HEK293 (cell line): ENCODE measurements at regions not wholly inside any gene's neighbourhood (a gene's known extent, or its start where the extent isn't known, plus 50 kb on each side); places are given as distances from the start of the nearest gene placed in this dataset.
"Not testable (repeated sequence)": the region's sequence is repeated elsewhere in the genome, so short reads cannot be mapped to it uniquely, and the experiment has no call there.

Experiments
- CTCF ChIA-PET: fragments of 350-600 bp; formaldehyde crosslinking; extraction: SDS; loops from one replicate; lab custom pipeline; 2021; ENCODE audit warnings: antibody characterized with exemption; lab: Yijun Ruan, JAX
- POLR2A ChIA-PET: fragments of 300-600 bp; formaldehyde crosslinking; extraction: SDS; loops from one replicate; lab custom pipeline; 2020; ENCODE audit warnings: antibody characterized with exemption, inconsistent platforms; lab: Yijun Ruan, JAX
- H3K27ac ChIP-seq: fragments of 200-500 bp; sonication (Bioruptor generic); 2 replicates; pipeline ENCODE4 v1.5.1; 2014; ENCODE audit warnings: low read depth, low read length, control low read depth, inconsistent platforms; ENCODE audit errors: extremely low read depth
- H3K36me3 ChIP-seq, 2 experiments: fragments of 200-500 bp in 1 of 2; sonication (Bioruptor generic) in 1 of 2; 1 replicate in 1 of 2; 2 replicates in 1 of 2; pipeline ENCODE4 v1.5.1; 2014 to 2017; ENCODE audit warnings: inconsistent platforms in 2 of 2, low read length in 2 of 2; ENCODE audit not compliant: control insufficient read depth in 2 of 2, insufficient read depth in 1 of 2
- H3K4me1 ChIP-seq: fragments of 200-500 bp; sonication (Bioruptor generic); 2 replicates; pipeline ENCODE4 v1.5.1; 2014; ENCODE audit warnings: mild to moderate bottlenecking, low read length, inconsistent platforms; ENCODE audit not compliant: control insufficient read depth, insufficient read depth
- H3K4me3 ChIP-seq: 2 replicates; pipeline ENCODE4 v1.5.1; 2011; ENCODE audit warnings: low read depth, mild to moderate bottlenecking, control low read depth, low read length, moderate library complexity
- H3K9me3 ChIP-seq: fragments of 200-500 bp; sonication (Bioruptor generic); 2 replicates; pipeline ENCODE4 v1.5.1; 2014; ENCODE audit warnings: low read depth, low read length, inconsistent platforms; ENCODE audit not compliant: control insufficient read depth, insufficient read depth
- CTCF ChIP-seq: fragments of 450-650 bp; formaldehyde crosslinking; IDR thresholded peaks from 2 replicates; pipeline ENCODE4 v1.5.1; 2016; ENCODE audit warnings: missing biosample characterization, missing genetic modification characterization
- GLI4 ChIP-seq: fragments of 450-650 bp; formaldehyde crosslinking; IDR thresholded peaks from 2 replicates; pipeline ENCODE4 v1.5.1; 2016; ENCODE audit warnings: missing biosample characterization, missing genetic modification characterization
- SP3 ChIP-seq: fragments of 450-650 bp; formaldehyde crosslinking; IDR thresholded peaks from 2 replicates; pipeline ENCODE4 v1.5.1; 2016; ENCODE audit warnings: missing biosample characterization, missing genetic modification characterization
- WT1 ChIP-seq: fragments of 450-650 bp; formaldehyde crosslinking; IDR thresholded peaks from 2 replicates; pipeline ENCODE4 v1.5.1; 2016; ENCODE audit warnings: missing biosample characterization, missing genetic modification characterization
- ZBTB48 ChIP-seq: fragments of 450-650 bp; formaldehyde crosslinking; IDR thresholded peaks from 2 replicates; pipeline ENCODE4 v1.5.1; 2016; ENCODE audit warnings: missing biosample characterization, missing genetic modification characterization
- ZNF148 ChIP-seq: fragments of 450-650 bp; formaldehyde crosslinking; IDR thresholded peaks from 2 replicates; pipeline ENCODE4 v1.5.0; 2017; ENCODE audit warnings: missing biosample characterization, missing genetic modification characterization, borderline replicate concordance
- ZNF184 ChIP-seq: fragments of 450-650 bp; IDR thresholded peaks from 2 replicates; pipeline ENCODE4 v1.5.1; 2018; ENCODE audit warnings: missing biosample characterization, mild to moderate bottlenecking, missing genetic modification characterization
- ZNF266 ChIP-seq: fragments of 450-650 bp; formaldehyde crosslinking; IDR thresholded peaks from 2 replicates; pipeline ENCODE4 v1.5.1; 2016; ENCODE audit warnings: missing biosample characterization, missing genetic modification characterization, low read depth
- ZNF311 ChIP-seq: fragments of 450-650 bp; formaldehyde crosslinking; IDR thresholded peaks from 2 replicates; pipeline ENCODE4 v1.5.1; 2017; ENCODE audit warnings: missing biosample characterization, missing genetic modification characterization, borderline replicate concordance
- ZNF350 ChIP-seq: fragments of 450-650 bp; formaldehyde crosslinking; IDR thresholded peaks from 2 replicates; pipeline ENCODE4 v1.5.0; 2017; ENCODE audit warnings: missing biosample characterization, mild to moderate bottlenecking, missing genetic modification characterization
- ZNF398 ChIP-seq: fragments of 450-650 bp; formaldehyde crosslinking; IDR thresholded peaks from 2 replicates; pipeline ENCODE4 v1.5.1; 2017; ENCODE audit warnings: missing biosample characterization, missing genetic modification characterization
- ZNF514 ChIP-seq: fragments of 450-650 bp; formaldehyde crosslinking; IDR thresholded peaks from 2 replicates; pipeline ENCODE4 v1.5.1; 2016; ENCODE audit warnings: missing biosample characterization, missing genetic modification characterization
- ZNF544 ChIP-seq: fragments of 450-650 bp; formaldehyde crosslinking; IDR thresholded peaks from 2 replicates; pipeline ENCODE4 v1.5.0; 2017; ENCODE audit warnings: missing biosample characterization, missing genetic modification characterization
- ZNF658 ChIP-seq: fragments of 450-650 bp; formaldehyde crosslinking; IDR thresholded peaks from 2 replicates; pipeline ENCODE4; 2016; ENCODE audit warnings: missing biosample characterization, missing genetic modification characterization
- ZNF692 ChIP-seq: fragments of 450-650 bp; formaldehyde crosslinking; IDR thresholded peaks from 2 replicates; pipeline ENCODE4 v1.5.1; 2016; ENCODE audit warnings: missing biosample characterization, missing genetic modification characterization
- ZSCAN30 ChIP-seq: fragments of 450-650 bp; IDR thresholded peaks from 2 replicates; pipeline ENCODE4 v1.5.1; 2018; ENCODE audit warnings: missing biosample characterization, mild to moderate bottlenecking, missing genetic modification characterization, moderate library complexity
- ZXDB ChIP-seq: fragments of 450-650 bp; formaldehyde crosslinking; IDR thresholded peaks from 2 replicates; pipeline ENCODE4 v1.5.1; 2016; ENCODE audit warnings: missing biosample characterization, missing genetic modification characterization

- TF ChIP-seq WT1: no peak
- no peak for TF ChIP-seq ZNF311 (tag by site-specific recombination)
- no peak for TF ChIP-seq ZNF658
- TF ChIP-seq ZNF184: no peak
- no peak for TF ChIP-seq ZNF266
- no peak for TF ChIP-seq ZSCAN30 (tag by site-specific recombination)
- TF ChIP-seq ZNF692: no peak
- no peak for TF ChIP-seq ZXDB
- TF ChIP-seq SP3 (tag by site-specific recombination): no peak
- no peak for TF ChIP-seq ZBTB48 (tag by site-specific recombination)
- no peak for TF ChIP-seq ZNF514 (tag by site-specific recombination)
- no peak for TF ChIP-seq ZNF544 (tag by site-specific recombination)
- TF ChIP-seq GLI4 (tag by site-specific recombination): no peak
- no peak for TF ChIP-seq ZNF398
- no peak for TF ChIP-seq ZNF350 (tag by site-specific recombination)
- TF ChIP-seq ZNF148 (tag by site-specific recombination): no peak
- TF ChIP-seq CTCF (tag by site-specific recombination): no peak
- POLR2A ChIA-PET: no interaction called here
- CTCF ChIA-PET: interaction anchor here (5.0 kb wide), 1 partner anchor 11 kb away, joined by 35 read pairs; no protein-coding TSS in a partner anchor
Measured at GRCh38 chr1:101485712-101486111, 248.9 kb downstream of the S1PR1 start.

GRCh38 chr1:101492144-101492543 lies 255.3 kb downstream of the S1PR1 start:
- H3K4me1 ChIP-seq, H3K9me3 ChIP-seq, H3K36me3 ChIP-seq, H3K4me3 ChIP-seq, H3K27ac ChIP-seq, POLR2A ChIA-PET: not testable (repeated sequence)
- CTCF ChIA-PET: interaction anchor here (1.1 kb wide), 1 partner anchor 570 kb away, joined by 4 read pairs; no protein-coding TSS in a partner anchor

More at GRCh38 chr1:101485712-101486111, 248.9 kb downstream of the S1PR1 start:
- Histone ChIP-seq H3K4me3 (no peak overlapping the region), H3K9me3 (no peaks in the 10 kb centered on the region), H3K27ac (no peak overlapping the region), H3K36me3 (no peaks in the 10 kb centered on the region), H3K4me1 (no peaks in the 10 kb centered on the region; the same call in 1 of the 2 replicates)
